GM21423 (cell line): ENCODE measurements at regions not wholly inside any gene's neighbourhood (a gene's known extent, or its start where the extent isn't known, plus 50 kb on each side); places are given as distances from the start of the nearest gene placed in this dataset.

Experiments
- ATAC-seq: cut with Tn5 transposase; IDR thresholded peaks from one replicate; pipeline ENCODE4 v1.9.1; 2021; ENCODE audit warnings: mild to moderate bottlenecking, moderate library complexity; ENCODE audit not compliant: unreplicated experiment

GRCh38 chr18:21996351-21996826 lies 173.0 kb upstream of the GATA6 start:
- no peak for ATAC-seq

GRCh38 chr18:21997207-21998143 lies 171.9 kb upstream of the GATA6 start:
- no peak for ATAC-seq

GRCh38 chr18:21998486-21998885 lies 170.9 kb upstream of the GATA6 start:
- no peak for ATAC-seq

GRCh38 chr18:22001912-22002487 lies 167.4 kb upstream of the GATA6 start:
- no peak for ATAC-seq

GRCh38 chr18:22005191-22005841 lies 164.1 kb upstream of the GATA6 start:
- no peak for ATAC-seq

GRCh38 chr18:22006458-22006857 lies 162.9 kb upstream of the GATA6 start:
- ATAC-seq, result no peak

GRCh38 chr18:22009242-22009641 lies 160.1 kb upstream of the GATA6 start:
- no peak for ATAC-seq

- ATAC-seq, result no peak
Measured at GRCh38 chr18:22013993-22014392, 155.4 kb upstream of the GATA6 start.

GRCh38 chr18:22015156-22015555 lies 154.2 kb upstream of the GATA6 start:
- ATAC-seq, result no peak

- no peak for ATAC-seq
Measured at GRCh38 chr18:22018366-22018765, 151.0 kb upstream of the GATA6 start.

GRCh38 chr18:22019193-22019592 lies 150.2 kb upstream of the GATA6 start:
- no peak for ATAC-seq

- no peak for ATAC-seq
Measured at GRCh38 chr18:22020127-22020866, 149.1 kb upstream of the GATA6 start.

- no peak for ATAC-seq
Measured at GRCh38 chr18:22020867-22021370, 148.5 kb upstream of the GATA6 start.

- ATAC-seq, result no peak
Measured at GRCh38 chr18:22021701-22022100, 147.7 kb upstream of the GATA6 start.

- no peak for ATAC-seq
Measured at GRCh38 chr18:22024924-22025323, 144.5 kb upstream of the GATA6 start.

GRCh38 chr18:22026362-22026761 lies 143.0 kb upstream of the GATA6 start:
- no peak for ATAC-seq

GRCh38 chr18:22026889-22027288 lies 142.5 kb upstream of the GATA6 start:
- no peak for ATAC-seq

- ATAC-seq, result no peak
Measured at GRCh38 chr18:22031611-22032010, 137.8 kb upstream of the GATA6 start.

GRCh38 chr18:22032392-22032961 lies 136.9 kb upstream of the GATA6 start:
- no peak for ATAC-seq

GRCh38 chr18:22033085-22033484 lies 136.3 kb upstream of the GATA6 start:
- no peak for ATAC-seq
